NCI-H1930 (cell line): ENCODE measurements at regions not wholly inside any gene's neighbourhood (a gene's known extent, or its start where the extent isn't known, plus 50 kb on each side); places are given as distances from the start of the nearest gene placed in this dataset.

ENCODE experiments used
- DNase-seq, 2 experiments: peaks; one replicate each; lab custom pipeline; 2025; lab: John Stamatoyannopoulos, UW

- no peak for DNase-seq
Observed at GRCh38 chr5:118778941-118779340, 209.4 kb downstream of the DTWD2 start.

GRCh38 chr5:118777189-118777736, 211.1 kb downstream of the DTWD2 start:
- no peak for DNase-seq

- DNase-seq, result no peak
Observed at GRCh38 chr5:118776755-118777154, 211.6 kb downstream of the DTWD2 start.

GRCh38 chr5:118775790-118776499, 212.4 kb downstream of the DTWD2 start:
- DNase-seq, result no peak

- DNase-seq, result no peak
Observed at GRCh38 chr5:118768607-118769175, 219.7 kb downstream of the DTWD2 start.

- no peak for DNase-seq
Observed at GRCh38 chr5:118762291-118762690, 226.1 kb downstream of the DTWD2 start.

- no peak for DNase-seq
Observed at GRCh38 chr5:118761814-118762213, 226.5 kb downstream of the DTWD2 start.

GRCh38 chr5:118752969-118753368, 235.4 kb downstream of the DTWD2 start:
- no peak for DNase-seq

- DNase-seq, result no peak
Observed at GRCh38 chr5:118736396-118736795, 252.0 kb downstream of the DTWD2 start.

- no peak for DNase-seq
Observed at GRCh38 chr5:118733394-118733793, 255.0 kb downstream of the DTWD2 start.

GRCh38 chr5:118728191-118728590, 260.2 kb downstream of the DTWD2 start:
- DNase-seq, result no peak

GRCh38 chr5:118726891-118727290, 261.5 kb downstream of the DTWD2 start:
- DNase-seq, result no peak

GRCh38 chr5:118723021-118723338, 265.4 kb downstream of the DTWD2 start:
- DNase-seq, result no peak

- no peak for DNase-seq
Observed at GRCh38 chr5:118722122-118723020, 266.0 kb downstream of the DTWD2 start.

GRCh38 chr5:118711727-118712126, 276.6 kb downstream of the DTWD2 start:
- no peak for DNase-seq

GRCh38 chr5:118705959-118706667, 282.2 kb downstream of the DTWD2 start:
- DNase-seq, result no peak

GRCh38 chr5:118703241-118703640, 285.1 kb downstream of the DTWD2 start:
- DNase-seq, result no peak

GRCh38 chr5:118701791-118702190, 286.6 kb downstream of the DTWD2 start:
- no peak for DNase-seq

GRCh38 chr5:118700510-118700909, 287.8 kb downstream of the DTWD2 start:
- DNase-seq, result no peak

- no peak for DNase-seq
Observed at GRCh38 chr5:118698774-118699173, 289.6 kb downstream of the DTWD2 start.

GRCh38 chr5:118696076-118696475, 292.3 kb downstream of the DTWD2 start:
- DNase-seq, result no peak

GRCh38 chr5:118692811-118693342, 295.5 kb downstream of the DTWD2 start:
- DNase-seq, result no peak
